Adrenal gland (tissue), 9 donors: ENCODE measurements at regions not wholly inside any gene's neighbourhood (a gene's known extent, or its start where the extent isn't known, plus 50 kb on each side); places are given as distances from the start of the nearest gene placed in this dataset.

Experiments
- DNase-seq, 7 donors: peaks; one replicate each; pipeline ENCODE4 v3.0.0-alpha.2; 2019 to 2020
- H3K27ac ChIP-seq, 5 donors: fragments of 200-600 bp; sonication (generic) in 4 of 5; 1 replicate in 3 of 5; 2 replicates in 2 of 5; pipeline versions ENCODE4 v1.5.1 to v1.8.0; 2016 to 2020; ENCODE audit warnings: mild to moderate bottlenecking in 1 of 5
- H3K27me3 ChIP-seq: fragments of 200-600 bp; 2 replicates; pipeline ENCODE4 v1.8.0; 2021
- H3K36me3 ChIP-seq, 2 donors: fragments of 200-600 bp; replicated peaks in 1 of 2; 1 replicate in 1 of 2; 2 replicates in 1 of 2; pipeline versions ENCODE4 v1.5.1 to v1.8.0; 2018 to 2022
- H3K4me1 ChIP-seq, 2 donors: fragments of 200-600 bp; replicated peaks in 1 of 2; 1 replicate in 1 of 2; 2 replicates in 1 of 2; pipeline versions ENCODE4 v1.5.1 to v1.8.0; 2018 to 2021
- H3K4me3 ChIP-seq, 4 donors: fragments of 200-600 bp; sonication (generic) in 3 of 4; one replicate each; pipeline ENCODE4 v1.5.1; 2016 to 2018
- H3K9me3 ChIP-seq, 3 donors: fragments of 200-600 bp; sonication (generic) in 1 of 3; replicated peaks in 1 of 3; 1 replicate in 2 of 3; 2 replicates in 1 of 3; pipeline versions ENCODE4 v1.5.1 to v1.8.0; 2016 to 2021
- POLR2A ChIP-seq, 2 donors: fragments of 450-650 bp; IDR thresholded peaks; one replicate each; pipeline ENCODE4 v1.6.1; 2017; ENCODE audit warnings: antibody characterized with exemption in 2 of 2, mild to moderate bottlenecking in 2 of 2, moderate library complexity in 1 of 2
- WGBS, 4 donors: extraction: QIAGEN DNeasy Blood & Tissue Kit in 2 of 4; methylation state at CpG; one replicate each; pipeline versions ENCODE4 v1.1.5 to v1.1.7; 2013 to 2017; 5-methylcytosine and 5-hydroxymethylcytosine counted together
- intact Hi-C, 2 donors: fragments of 100-400 bp; cut with DNase I; formaldehyde crosslinking; loops; one replicate each; pipeline versions ENCODE4 v1.14.1 to v1.15.0; 2022 to 2023
- TF ChIP-seq, protein P1 (sequence below), 6 experiments: fragments of 450-650 bp in 4 of 6; fragments of 200-600 bp in 2 of 6; sonication (generic) in 1 of 6; IDR thresholded peaks; 1 replicate in 5 of 6; 2 replicates in 1 of 6; pipeline versions ENCODE4 v1.5.1 to v1.8.0; 2016 to 2021; ENCODE audit warnings: antibody characterized with exemption in 6 of 6, mild to moderate bottlenecking in 2 of 6, moderate library complexity in 1 of 6
- donor health status: healthy with polysubstance abuse.
- donor health status: Bipolar disorder and iron deficiency.
- donor health status: DM: yes; HTN: yes; CAD: no.
- donor health status: DM: no; HTN: no; CAD: no.
- donor health status: DM: no; HTN: no; CAD: no.

DNA sequence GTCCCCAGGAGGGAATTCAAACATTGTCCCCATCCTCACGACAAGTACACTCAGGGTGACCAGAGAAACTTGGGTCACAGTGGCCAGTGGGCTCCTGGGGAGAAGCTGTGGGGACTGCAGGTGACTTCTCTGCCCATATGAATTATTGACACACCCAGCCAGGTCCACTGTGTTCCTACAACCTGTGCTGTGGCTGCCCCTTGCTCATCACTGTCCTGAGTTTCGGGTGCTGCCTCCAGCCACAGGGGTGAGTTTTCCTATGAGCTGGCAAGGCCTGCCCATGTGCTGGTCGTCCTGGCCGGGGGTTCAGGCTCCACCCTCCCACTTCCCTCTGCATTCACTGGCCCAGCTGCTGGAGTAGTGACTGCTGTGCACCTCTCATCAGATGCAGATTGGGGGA, 59.0 kb upstream of the RBFOX3 start:
- H3K36me3 ChIP-seq = no peaks in the 10 kb centered on the region
- peaks cover 6% of the 10 kb centered on the region for H3K27me3 ChIP-seq
- no peak overlapping the region for H3K27ac ChIP-seq
- H3K9me3 ChIP-seq = peaks cover 0 to 9% (median 0%) of the 10 kb centered on the region in 3 donors
- peaks cover 0 to 6% of the 10 kb centered on the region in 2 donors for H3K4me1 ChIP-seq
- H3K4me3 ChIP-seq = no peak overlapping the region
- intact Hi-C loops = no loop called here
- 24 to 45% (median 29%) methylated on average over 1 to 4 of the region's 4 CpGs for WGBS, 4 donors
- no peak for TF ChIP-seq POLR2A (IDR thresholded peaks at IDR 0.05)
- TF ChIP-seq, protein P1, sequence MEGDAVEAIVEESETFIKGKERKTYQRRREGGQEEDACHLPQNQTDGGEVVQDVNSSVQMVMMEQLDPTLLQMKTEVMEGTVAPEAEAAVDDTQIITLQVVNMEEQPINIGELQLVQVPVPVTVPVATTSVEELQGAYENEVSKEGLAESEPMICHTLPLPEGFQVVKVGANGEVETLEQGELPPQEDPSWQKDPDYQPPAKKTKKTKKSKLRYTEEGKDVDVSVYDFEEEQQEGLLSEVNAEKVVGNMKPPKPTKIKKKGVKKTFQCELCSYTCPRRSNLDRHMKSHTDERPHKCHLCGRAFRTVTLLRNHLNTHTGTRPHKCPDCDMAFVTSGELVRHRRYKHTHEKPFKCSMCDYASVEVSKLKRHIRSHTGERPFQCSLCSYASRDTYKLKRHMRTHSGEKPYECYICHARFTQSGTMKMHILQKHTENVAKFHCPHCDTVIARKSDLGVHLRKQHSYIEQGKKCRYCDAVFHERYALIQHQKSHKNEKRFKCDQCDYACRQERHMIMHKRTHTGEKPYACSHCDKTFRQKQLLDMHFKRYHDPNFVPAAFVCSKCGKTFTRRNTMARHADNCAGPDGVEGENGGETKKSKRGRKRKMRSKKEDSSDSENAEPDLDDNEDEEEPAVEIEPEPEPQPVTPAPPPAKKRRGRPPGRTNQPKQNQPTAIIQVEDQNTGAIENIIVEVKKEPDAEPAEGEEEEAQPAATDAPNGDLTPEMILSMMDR (IDR thresholded peaks at IDR 0.05) = no peak
- no peak for DNase-seq

DNA sequence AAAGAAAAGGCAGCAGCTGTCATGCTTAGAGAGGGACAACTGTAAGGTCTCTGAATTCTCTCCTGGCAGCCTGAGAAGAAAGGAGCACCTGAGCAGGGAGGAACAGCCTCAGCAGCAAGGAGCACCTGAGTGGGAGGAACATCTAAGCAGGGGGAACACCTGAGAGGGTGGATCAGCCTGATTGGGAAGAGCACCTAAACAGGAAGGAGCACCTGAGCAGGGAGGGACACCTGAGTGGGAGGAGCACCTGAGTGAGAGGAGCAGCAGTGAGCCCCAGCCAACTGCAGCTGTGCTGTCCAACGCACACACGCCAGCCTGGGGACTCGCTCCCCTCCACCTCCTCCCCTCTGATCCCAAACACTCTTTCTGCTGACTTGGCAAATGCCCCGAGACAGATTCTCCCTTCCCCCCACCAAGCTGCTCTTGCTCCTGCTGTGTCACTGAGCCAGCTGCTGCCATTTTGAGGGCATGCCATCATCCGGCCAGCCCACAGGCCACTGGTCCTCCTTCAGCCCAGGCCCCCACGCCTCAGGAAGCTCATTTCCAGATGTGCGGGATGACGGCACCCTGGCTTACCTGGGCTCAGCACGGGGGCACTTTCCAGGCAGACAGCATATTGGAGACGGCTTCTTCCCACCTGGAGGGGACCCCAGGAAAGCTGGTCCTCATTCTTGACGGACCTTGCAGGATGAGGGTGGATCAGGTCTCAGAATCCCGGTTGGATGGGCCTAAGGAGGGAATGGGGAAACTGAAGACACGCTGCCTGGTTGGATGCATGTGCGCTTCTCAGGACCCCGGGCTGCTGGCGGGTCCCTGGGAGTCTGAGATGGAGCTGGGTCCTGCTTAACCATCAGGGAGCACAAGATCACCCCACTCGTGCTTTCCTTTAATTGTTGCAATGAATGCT, 57.7 kb upstream of the RBFOX3 start:
- intact Hi-C loops = no loop called here
- no peak for TF ChIP-seq POLR2A (IDR thresholded peaks at IDR 0.05)
- TF ChIP-seq, protein P1 (IDR thresholded peaks at IDR 0.05) = no peak
- no peak overlapping the region for H3K27ac ChIP-seq
- H3K4me3 ChIP-seq = no peak overlapping the region
- DNase-seq = no peak
- peaks cover 0 to 6% of the 10 kb centered on the region in 2 donors for H3K4me1 ChIP-seq
- WGBS, 4 donors = 43 to 61% (median 56%) methylated on average over 10 to 17 of the region's 17 CpGs
- peaks cover 0 to 5% (median 0%) of the 10 kb centered on the region in 3 donors for H3K9me3 ChIP-seq
- H3K27me3 ChIP-seq = peaks cover 6% of the 10 kb centered on the region
- no peaks in the 10 kb centered on the region for H3K36me3 ChIP-seq

DNA sequence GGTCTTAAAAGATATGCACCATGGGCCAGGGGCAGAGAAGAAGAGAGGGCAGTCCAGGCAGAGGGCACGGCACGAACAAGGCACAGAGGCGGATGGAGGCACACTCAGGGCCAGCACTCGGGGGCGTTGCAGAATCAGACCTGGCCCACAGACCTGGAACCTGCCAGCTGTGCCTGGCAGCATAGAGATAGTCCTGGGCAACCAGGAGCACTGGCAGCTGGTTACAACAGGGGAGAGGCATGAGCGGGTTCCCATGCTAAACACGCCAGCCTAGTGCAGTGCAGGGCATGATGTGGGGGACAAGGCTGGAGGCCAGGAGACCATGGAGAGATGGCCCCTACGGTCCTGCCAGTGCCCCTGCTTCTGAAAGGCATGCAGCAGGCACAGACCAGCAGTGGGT, 56.9 kb upstream of the RBFOX3 start:
- Histone ChIP-seq H3K27me3 (peaks cover 6% of the 10 kb centered on the region), H3K4me3 (no peak overlapping the region), H3K36me3 (no peaks in the 10 kb centered on the region), H3K27ac (no peak overlapping the region), H3K4me1 (peaks cover 0 to 6% of the 10 kb centered on the region in 2 donors), H3K9me3 (no peaks in the 10 kb centered on the region)
- 85 to 89% (median 88%) methylated on average over 8 of the region's 8 CpGs for WGBS, 4 donors
- DNase-seq = no peak
- TF ChIP-seq, protein P1 (IDR thresholded peaks at IDR 0.05) = no peak
- no peak for TF ChIP-seq POLR2A (IDR thresholded peaks at IDR 0.05)
- intact Hi-C loops = no loop called here

DNA sequence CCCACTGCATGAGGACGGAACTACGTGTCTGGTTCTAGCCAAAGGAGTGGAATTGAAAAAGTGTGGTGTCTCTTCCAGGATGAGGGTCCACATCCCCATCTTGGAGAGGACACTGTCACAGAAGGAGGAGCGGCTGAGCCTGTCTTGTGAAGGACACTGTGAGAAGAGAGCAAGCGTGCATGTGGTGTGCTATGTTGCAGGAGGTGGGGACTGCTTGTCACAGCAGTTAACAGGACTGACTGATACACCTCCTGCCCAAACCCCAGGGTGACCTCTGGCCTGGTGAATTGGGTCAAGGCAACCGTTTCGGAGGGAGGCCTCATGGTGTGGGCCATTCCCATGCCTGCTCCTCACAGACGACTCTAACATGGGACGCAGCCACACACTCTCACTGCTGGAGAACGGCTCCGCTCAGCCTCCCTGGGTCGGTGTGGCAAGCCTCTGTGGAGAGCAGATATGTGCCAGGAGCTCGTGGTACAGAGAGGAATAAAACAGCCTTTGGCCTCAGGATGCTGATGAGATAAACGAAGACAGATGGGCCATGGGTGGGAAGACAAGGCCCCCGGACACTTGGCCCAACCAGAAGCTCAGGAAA, 56.4 kb upstream of the RBFOX3 start:
- intact Hi-C loops = no loop called here
- Histone ChIP-seq H3K4me3 (no peak overlapping the region), H3K9me3 (no peaks in the 10 kb centered on the region), H3K27me3 (peaks cover 6% of the 10 kb centered on the region), H3K36me3 (no peaks in the 10 kb centered on the region), H3K27ac (no peak overlapping the region), H3K4me1 (peaks cover 0 to 6% of the 10 kb centered on the region in 2 donors)
- no peak for TF ChIP-seq POLR2A (IDR thresholded peaks at IDR 0.05)
- TF ChIP-seq, protein P1 (IDR thresholded peaks at IDR 0.05) = no peak
- no peak for DNase-seq
- WGBS, 4 donors = 68 to 75% (median 72%) methylated on average over 8 to 14 of the region's 14 CpGs
